AG09309 (cell line): ENCODE measurements at regions not wholly inside any gene's neighbourhood (a gene's known extent, or its start where the extent isn't known, plus 50 kb on each side); places are given as distances from the start of the nearest gene placed in this dataset.
"Not testable (repeated sequence)": the region's sequence is repeated elsewhere in the genome, so short reads cannot be mapped to it uniquely, and the experiment has no call there.

ENCODE experiments used
- DNase-seq: peaks from one replicate; pipeline ENCODE4 v3.0.0-alpha.2; 2010; ENCODE audit warnings: low read depth
- H3K4me3 ChIP-seq: 2 replicates; pipeline ENCODE4 v1.5.1; 2011; ENCODE audit warnings: mild to moderate bottlenecking, low read depth, low read length, moderate library complexity; ENCODE audit not compliant: control insufficient read depth
- CTCF ChIP-seq: IDR thresholded peaks from 2 replicates; pipeline ENCODE4 v1.5.1; 2011; ENCODE audit warnings: mild to moderate bottlenecking, low read depth, low read length, inconsistent platforms; ENCODE audit not compliant: insufficient read depth, control insufficient read depth; ENCODE audit errors: missing control alignments

- no peak overlapping the region for H3K4me3 ChIP-seq
- no peak for TF ChIP-seq CTCF
- DNase-seq = no peak
Observed at GRCh38 chr3:20310629-20311028, 124.6 kb upstream of the SGO1 start.

GRCh38 chr3:20307383-20307782 lies 121.4 kb upstream of the SGO1 start:
- DNase-seq = no peak
- TF ChIP-seq CTCF = no peak
- H3K4me3 ChIP-seq = no peak overlapping the region

GRCh38 chr3:20305647-20306046 lies 119.6 kb upstream of the SGO1 start:
- H3K4me3 ChIP-seq = no peak overlapping the region
- no peak for TF ChIP-seq CTCF
- DNase-seq = no peak

- DNase-seq = no peak
- TF ChIP-seq CTCF = no peak
- H3K4me3 ChIP-seq = no peak overlapping the region
Observed at GRCh38 chr3:20302766-20303165, 116.8 kb upstream of the SGO1 start.

- DNase-seq = no peak
- TF ChIP-seq CTCF = no peak
Observed at GRCh38 chr3:20288050-20288449, 102.0 kb upstream of the SGO1 start.

GRCh38 chr3:20280257-20280656 lies 94.3 kb upstream of the SGO1 start:
- DNase-seq = no peak
- H3K4me3 ChIP-seq = no peak overlapping the region
- TF ChIP-seq CTCF = no peak

More at GRCh38 chr3:20288050-20288449, 102.0 kb upstream of the SGO1 start:
- H3K4me3 ChIP-seq = no peak overlapping the region

GRCh38 chr3:20265977-20266376 lies 80.0 kb upstream of the SGO1 start:
- not testable (repeated sequence) for DNase-seq, H3K4me3 ChIP-seq
